IMR-90 (cell line): ENCODE measurements at regions not wholly inside any gene's neighbourhood (a gene's known extent, or its start where the extent isn't known, plus 50 kb on each side); places are given as distances from the start of the nearest gene placed in this dataset.

ENCODE experiments used
- ATAC-seq: fragments of 200-7000 bp; cut with Tn5 transposase; 2 replicates; pipeline ENCODE4 v1.9.1; 2020; ENCODE audit warnings: low read depth, mild to moderate bottlenecking, moderate library complexity
- BruUV-seq: library from RNA; stranded (reverse); fragments of 400-500 nt; replicated peaks from 2 replicates; lab custom pipeline; 2021; lab: Mats Ljungman, UMichigan
- CTCF ChIA-PET: fragments of 300-600 bp; formaldehyde crosslinking; extraction: SDS; loops from one replicate; lab custom pipeline; 2021; ENCODE audit warnings: antibody characterized with exemption; lab: Yijun Ruan, JAX
- POLR2A ChIA-PET: fragments of 300-600 bp; sonication (Branson Sonifier 250); formaldehyde crosslinking; loops from one replicate; lab custom pipeline; 2022; ENCODE audit warnings: antibody characterized with exemption; ENCODE audit not compliant: unreplicated experiment; lab: Charles Lee
- DNase-seq: peaks from one replicate; pipeline ENCODE4 v3.0.0; 2013
- H2AFZ ChIP-seq: replicated peaks from 2 replicates; pipeline ENCODE3; 2013; ENCODE audit warnings: low read length, mild to moderate bottlenecking; ENCODE audit not compliant: poor library complexity
- H2AK5ac ChIP-seq: 2 replicates; pipeline ENCODE4 v1.6.1; 2013; ENCODE audit warnings: low read depth, low read length, inconsistent platforms
- H2AK9ac ChIP-seq: replicated peaks from 2 replicates; pipeline ENCODE3; 2013; ENCODE audit warnings: mild to moderate bottlenecking, low read depth, low read length, moderate library complexity; ENCODE audit not compliant: poor library complexity
- H2BK120ac ChIP-seq: 2 replicates; pipeline ENCODE4 v1.6.1; 2013; ENCODE audit warnings: low read depth, low read length, inconsistent platforms
- H2BK15ac ChIP-seq: 3 replicates; pipeline ENCODE4 v1.6.1; 2013; ENCODE audit warnings: low read depth, low read length, inconsistent platforms
- H2BK20ac ChIP-seq: 2 replicates; pipeline ENCODE4 v1.6.1; 2013; ENCODE audit warnings: low read depth, mild to moderate bottlenecking, inconsistent platforms, low read length, moderate library complexity
- H2BK5ac ChIP-seq: 2 replicates; pipeline ENCODE4 v1.6.1; 2013; ENCODE audit warnings: mild to moderate bottlenecking, low read depth, low read length, inconsistent platforms; ENCODE audit not compliant: poor library complexity, severe bottlenecking
- H3K14ac ChIP-seq: replicated peaks from 2 replicates; pipeline ENCODE4 v1.6.1; 2013; ENCODE audit warnings: low read depth, low read length, inconsistent platforms
- H3K18ac ChIP-seq: 2 replicates; pipeline ENCODE4 v1.6.1; 2013; ENCODE audit warnings: low read depth, low read length, control low read depth
- H3K23ac ChIP-seq: 2 replicates; pipeline ENCODE4 v1.6.1; 2013; ENCODE audit warnings: low read depth, low read length, inconsistent platforms
- H3K27ac ChIP-seq: 2 replicates; pipeline ENCODE4 v1.5.1; 2013; ENCODE audit warnings: mild to moderate bottlenecking, control low read depth, low read length; ENCODE audit not compliant: insufficient read depth
- H3K27me3 ChIP-seq: 2 replicates; pipeline ENCODE4 v1.6.1; 2013; ENCODE audit warnings: low read length; ENCODE audit not compliant: control insufficient read depth, insufficient read depth
- H3K36me3 ChIP-seq: 2 replicates; pipeline ENCODE4 v1.6.1; 2013; ENCODE audit warnings: low read length, mixed read lengths; ENCODE audit not compliant: control insufficient read depth, insufficient read depth
- H3K4ac ChIP-seq: 2 replicates; pipeline ENCODE4 v1.6.1; 2013; ENCODE audit warnings: low read depth, low read length, inconsistent platforms
- H3K4me1 ChIP-seq: 2 replicates; pipeline ENCODE4 v1.6.1; 2013; ENCODE audit warnings: low read length, mixed read lengths; ENCODE audit not compliant: control insufficient read depth, insufficient read depth
- H3K4me2 ChIP-seq: 2 replicates; pipeline ENCODE4 v1.6.1; 2013; ENCODE audit warnings: low read depth, mild to moderate bottlenecking, control low read depth, low read length, moderate library complexity
- H3K4me3 ChIP-seq: 2 replicates; pipeline ENCODE4 v1.5.1; 2013; ENCODE audit warnings: low read depth, mild to moderate bottlenecking, control low read depth, low read length, moderate library complexity; ENCODE audit not compliant: insufficient read depth
- H3K56ac ChIP-seq: 2 replicates; pipeline ENCODE4 v1.6.1; 2013; ENCODE audit warnings: low read length, inconsistent platforms; ENCODE audit not compliant: insufficient read depth; ENCODE audit errors: extremely low read depth
- H3K79me1 ChIP-seq, 2 experiments: 2 replicates each; pipeline ENCODE4 v1.6.1; 2013; ENCODE audit warnings: low read length in 2 of 2, inconsistent platforms in 1 of 2, low read depth in 1 of 2
- H3K9ac ChIP-seq: 2 replicates; pipeline ENCODE4 v1.6.1; 2013; ENCODE audit warnings: low read depth, low read length, control low read depth
- H3K9me1 ChIP-seq: 2 replicates; pipeline ENCODE4 v1.6.1; 2013; ENCODE audit warnings: low read length, inconsistent platforms; ENCODE audit not compliant: insufficient read depth
- H3K9me3 ChIP-seq: 2 replicates; pipeline ENCODE4 v1.6.1; 2013; ENCODE audit warnings: low read length; ENCODE audit not compliant: control insufficient read depth, insufficient read depth
- H4K20me1 ChIP-seq: 2 replicates; pipeline ENCODE4 v1.6.1; 2013; ENCODE audit warnings: low read length, inconsistent platforms; ENCODE audit not compliant: insufficient read depth
- H4K5ac ChIP-seq: 2 replicates; pipeline ENCODE4 v1.6.1; 2013; ENCODE audit warnings: mild to moderate bottlenecking, low read depth, low read length, control low read depth
- H4K8ac ChIP-seq, 2 experiments: 2 replicates each; pipeline ENCODE4 v1.6.1; 2013; ENCODE audit warnings: low read depth in 2 of 2, low read length in 2 of 2, control low read depth in 1 of 2, inconsistent platforms in 1 of 2
- H4K91ac ChIP-seq: 2 replicates; pipeline ENCODE4 v1.6.1; 2013; ENCODE audit warnings: low read depth, low read length, inconsistent platforms; ENCODE audit not compliant: insufficient read depth
- RAD21 ChIP-seq: IDR thresholded peaks from 2 replicates; pipeline ENCODE4 v1.6.1; 2012; ENCODE audit warnings: low read length, improper control_type of control experiment
- WGBS, 2 experiments: methylation state at CpG; one replicate each; pipeline versions ENCODE4 v1.1.5 to v1.1.7; 2013; ENCODE audit warnings: missing lambda C conversion rate in 2 of 2; ENCODE audit not compliant: insufficient read length in 1 of 2; ENCODE audit errors: extremely low coverage in 2 of 2; 5-methylcytosine and 5-hydroxymethylcytosine counted together
- dilution Hi-C: fragments of 300-500 bp; cut with HindIII; formaldehyde crosslinking; loops from one replicate; pipeline ENCODE4 v1.14.3; 2018; ENCODE audit warnings: low sequenced_read_pairs; ENCODE audit not compliant: unreplicated experiment
- in situ Hi-C: fragments of 300-500 bp; cut with MboI; formaldehyde crosslinking; loops from 3 replicates; pipeline ENCODE4 v1.14.3; 2019; ENCODE audit warnings: low sequenced_read_pairs, inconsistent platforms, mixed read lengths
- intact Hi-C: fragments of 100-400 bp; cut with micrococcal nuclease; formaldehyde crosslinking; loops from 2 replicates; pipeline ENCODE4 v1.10.0; 2022

- no peaks in the 10 kb centered on the region for H3K79me1 ChIP-seq
- H4K91ac ChIP-seq = no peak overlapping the region
- no peak for DNase-seq
- ChIA-PET POLR2A (no interaction called here), CTCF (no interaction called here)
- peaks cover 14% of the 10 kb centered on the region for H3K4me1 ChIP-seq
- H2AK5ac ChIP-seq = peak overlapping the region; percentile 87
- no peak overlapping the region for H3K4me2 ChIP-seq
- H2BK15ac ChIP-seq = peak overlapping the region; percentile 68; the same call in 1 of the 3 replicates
- H4K5ac ChIP-seq = no peak overlapping the region
- H3K9me3 ChIP-seq = no peaks in the 10 kb centered on the region
- no CpG with 5 or more reads among the region's 3 CpGs for WGBS, 2 experiments
- peak overlapping the region; percentile 40; the same call in 1 of the 2 replicates for H2BK20ac ChIP-seq
- H3K9me1 ChIP-seq = peaks cover 4% of the 10 kb centered on the region
- TF ChIP-seq RAD21 = no peak
- H2BK120ac ChIP-seq = peak overlapping the region; percentile 62; the same call in 1 of the 2 replicates
- no peaks in the 10 kb centered on the region for H4K20me1 ChIP-seq
- no peak overlapping the region for H3K4me3 ChIP-seq
- H2BK5ac ChIP-seq = no peak overlapping the region
- intact Hi-C loops = no loop called here
- no peak overlapping the region for H3K27ac ChIP-seq
- H3K23ac ChIP-seq = no peak overlapping the region
- no peak overlapping the region for H3K9ac ChIP-seq
- no peaks in the 10 kb centered on the region for H3K36me3 ChIP-seq
- H2AFZ ChIP-seq = no peak overlapping the region
- BruUV-seq = no TSS peak
- H3K56ac ChIP-seq = no peak overlapping the region
- peak overlapping the region; percentile 55 for H3K4ac ChIP-seq
- dilution Hi-C loops = no loop called here
- no peak overlapping the region for H2AK9ac ChIP-seq
- 0 out of 4 replicates have a peak overlapping the region, but pooled peaks of 1 of the 2 experiments have one; percentile 46 for H4K8ac ChIP-seq
- H3K27me3 ChIP-seq = no peaks in the 10 kb centered on the region
- H3K18ac ChIP-seq = no peak overlapping the region
- no peak for ATAC-seq
- H3K14ac ChIP-seq = peak overlapping the region; percentile 46; the same call in 1 of the 2 replicates
- in situ Hi-C loops = no loop called here
Observed at GRCh38 chr1:98330224-98330623, 331.3 kb upstream of the SNX7 start.
